OCI-LY7 (cell line): ENCODE measurements at regions not wholly inside any gene's neighbourhood (a gene's known extent, or its start where the extent isn't known, plus 50 kb on each side); places are given as distances from the start of the nearest gene placed in this dataset.

Source experiments
- BruUV-seq: library from RNA; stranded (reverse); fragments of 400-500 nt; replicated peaks from 2 replicates; lab custom pipeline; 2021; lab: Mats Ljungman, UMichigan
- CTCF ChIA-PET: fragments of 300-600 bp; sonication (Branson Sonifier 250); formaldehyde crosslinking; loops from one replicate; lab custom pipeline; 2022; ENCODE audit warnings: antibody characterized with exemption; ENCODE audit not compliant: unreplicated experiment; lab: Charles Lee
- POLR2A ChIA-PET: fragments of 300-600 bp; sonication (Branson Sonifier 250); formaldehyde crosslinking; loops from one replicate; lab custom pipeline; 2022; ENCODE audit warnings: antibody characterized with exemption; lab: Charles Lee
- DNase-seq: peaks from one replicate; pipeline ENCODE4 v3.0.0-alpha.2; 2015; ENCODE audit warnings: low spot score
- H2AFZ ChIP-seq: fragments of 200-600 bp; sonication (generic), shearing (Covaris generic); 2 replicates; pipeline ENCODE4 v1.6.1; 2014; ENCODE audit warnings: mild to moderate bottlenecking, antibody characterized with exemption, low read length, moderate library complexity
- H3K27ac ChIP-seq: fragments of 200-600 bp; sonication (generic); 2 replicates; pipeline ENCODE4 v1.5.1; 2014; ENCODE audit warnings: mixed run types, low read depth, mild to moderate bottlenecking, moderate library complexity, low read length, inconsistent platforms; ENCODE audit not compliant: poor library complexity, severe bottlenecking
- H3K36me3 ChIP-seq: fragments of 200-600 bp; sonication (generic); 2 replicates; pipeline ENCODE4 v1.6.1; 2014; ENCODE audit warnings: mild to moderate bottlenecking, antibody characterized with exemption, low read length, moderate library complexity, mixed read lengths; ENCODE audit not compliant: insufficient read depth
- H3K4me1 ChIP-seq: fragments of 200-600 bp; sonication (generic); 2 replicates; pipeline ENCODE4 v1.5.1; 2014; ENCODE audit warnings: mild to moderate bottlenecking, low read length; ENCODE audit not compliant: insufficient read depth, poor library complexity, severe bottlenecking
- H3K4me2 ChIP-seq: fragments of 200-600 bp; sonication (generic); 2 replicates; pipeline ENCODE4 v1.6.1; 2014; ENCODE audit warnings: mild to moderate bottlenecking, low read length
- H3K4me3 ChIP-seq: fragments of 200-600 bp; sonication (generic); 2 replicates; pipeline ENCODE4 v1.5.1; 2014; ENCODE audit warnings: mild to moderate bottlenecking, low read depth, low read length; ENCODE audit not compliant: poor library complexity, severe bottlenecking
- H3K79me2 ChIP-seq: fragments of 200-600 bp; sonication (generic); 2 replicates; pipeline ENCODE4 v1.6.1; 2016; ENCODE audit warnings: low read depth, mild to moderate bottlenecking, low read length, moderate library complexity, mixed read lengths; ENCODE audit not compliant: insufficient read depth
- H3K9me2 ChIP-seq: fragments of 200-600 bp; sonication (generic); 2 replicates; pipeline ENCODE4 v1.6.1; 2016; ENCODE audit warnings: mild to moderate bottlenecking, low read length, mixed read lengths; ENCODE audit not compliant: insufficient read depth
- H3K9me3 ChIP-seq: fragments of 200-600 bp; sonication (generic); 2 replicates; pipeline ENCODE4 v1.6.1; 2014; ENCODE audit warnings: mild to moderate bottlenecking, mixed run types, low read length, mixed read lengths
- H4K20me1 ChIP-seq: fragments of 200-600 bp; sonication (generic); 2 replicates; pipeline ENCODE4 v1.6.1; 2014; ENCODE audit warnings: mild to moderate bottlenecking, antibody characterized with exemption, low read length, moderate library complexity, mixed read lengths; ENCODE audit not compliant: insufficient read depth
- CTCF ChIP-seq: fragments of 200-600 bp; sonication (generic); conservative IDR thresholded peaks from 2 replicates; pipeline ENCODE4 v1.5.1; 2014; ENCODE audit warnings: mild to moderate bottlenecking, antibody characterized with exemption, low read length, moderate library complexity, mixed read lengths
- EZH2phosphoT487 ChIP-seq: fragments of 200-600 bp; sonication (generic); IDR thresholded peaks from 2 replicates; pipeline ENCODE4 v1.6.1; 2018; ENCODE audit warnings: low read depth, borderline replicate concordance, mild to moderate bottlenecking, mixed run types, antibody characterized with exemption, low read length, moderate library complexity, mixed read lengths
- intact Hi-C: fragments of 100-400 bp; cut with micrococcal nuclease; formaldehyde crosslinking; loops from one replicate; pipeline ENCODE4 v1.10.0; 2022; ENCODE audit not compliant: unreplicated experiment

- no peaks in the 10 kb centered on the region for H3K79me2 ChIP-seq
- no TSS peak for BruUV-seq
- DNase-seq = no peak
- H3K4me2 ChIP-seq = no peak overlapping the region
- H3K36me3 ChIP-seq = no peaks in the 10 kb centered on the region
- no peak overlapping the region for H2AFZ ChIP-seq
- ChIA-PET POLR2A (no interaction called here), CTCF (interaction anchor here (1.1 kb wide), 1 partner anchor 21 kb away, joined by 3 read pairs; no protein-coding TSS in a partner anchor)
- H3K4me3 ChIP-seq = no peak overlapping the region
- H3K27ac ChIP-seq = no peak overlapping the region
- no peaks in the 10 kb centered on the region for H3K4me1 ChIP-seq
- no peaks in the 10 kb centered on the region for H3K9me3 ChIP-seq
- TF ChIP-seq EZH2phosphoT487 (no peak), CTCF (0 out of 2 replicates have a peak, but pooled peaks have one; percentile 20)
- H4K20me1 ChIP-seq = no peaks in the 10 kb centered on the region
- no peaks in the 10 kb centered on the region for H3K9me2 ChIP-seq
- intact Hi-C loops = no loop called here
Measured at GRCh38 chr4:126583509-126583908, 1049.2 kb upstream of the INTU start.

GRCh38 chr4:126591583-126591982, 1041.2 kb upstream of the INTU start:
- H2AFZ ChIP-seq = no peak overlapping the region
- H4K20me1 ChIP-seq = no peaks in the 10 kb centered on the region
- intact Hi-C loops = no loop called here
- CTCF ChIA-PET = no interaction called here
- H3K4me2 ChIP-seq = no peak overlapping the region
- H3K4me3 ChIP-seq = no peak overlapping the region
- H3K79me2 ChIP-seq = no peaks in the 10 kb centered on the region
- TF ChIP-seq EZH2phosphoT487 (no peak), CTCF (no peak)
- H3K4me1 ChIP-seq = no peaks in the 10 kb centered on the region
- no peaks in the 10 kb centered on the region for H3K36me3 ChIP-seq
- DNase-seq = no peak
- no TSS peak for BruUV-seq
- POLR2A ChIA-PET = interaction anchor here (0.6 kb wide), 1 partner anchor 365 kb away, joined by 3 read pairs; no protein-coding TSS in a partner anchor
- no peaks in the 10 kb centered on the region for H3K9me3 ChIP-seq
- no peaks in the 10 kb centered on the region for H3K9me2 ChIP-seq
- no peak overlapping the region for H3K27ac ChIP-seq

- CTCF ChIA-PET = no interaction called here
- intact Hi-C loops = no loop called here
- H2AFZ ChIP-seq = no peak overlapping the region
Measured at GRCh38 chr4:126592088-126592487, 1040.7 kb upstream of the INTU start.

More at GRCh38 chr4:126592088-126592487, 1040.7 kb upstream of the INTU start:
- H3K9me2 ChIP-seq = no peaks in the 10 kb centered on the region
- no peaks in the 10 kb centered on the region for H3K79me2 ChIP-seq
- BruUV-seq = no TSS peak
- no peak overlapping the region for H3K27ac ChIP-seq
- POLR2A ChIA-PET = no interaction called here
- TF ChIP-seq EZH2phosphoT487 = no peak
- TF ChIP-seq CTCF = no peak
- DNase-seq = no peak
- no peak overlapping the region for H3K4me3 ChIP-seq
- no peak overlapping the region for H3K4me2 ChIP-seq
- H4K20me1 ChIP-seq = no peaks in the 10 kb centered on the region
- H3K36me3 ChIP-seq = no peaks in the 10 kb centered on the region
- no peaks in the 10 kb centered on the region for H3K4me1 ChIP-seq
- H3K9me3 ChIP-seq = no peaks in the 10 kb centered on the region
